ENCODE measurements at regions not wholly inside any gene's neighbourhood (a gene's known extent, or its start where the extent isn't known, plus 50 kb on each side); places are given as distances from the start of the nearest gene placed in this dataset.

- H3K27ac ChIP-seq = no peak overlapping the region
- H2AFZ ChIP-seq = no peak overlapping the region
- H3F3A ChIP-seq (ENCODE audit: insufficient read depth, low read depth) = no peaks in the 10 kb centered on the region
- CTCF ChIA-PET = no interaction called here
- no peak overlapping the region for H3K4me2 ChIP-seq
- H4K20me1 ChIP-seq (ENCODE audit: insufficient read depth) = no peaks in the 10 kb centered on the region
- peaks cover 3% of the 10 kb centered on the region; the same call in 1 of the 2 replicates for H3K9me3 ChIP-seq (ENCODE audit: insufficient read depth, low read depth)
- DNase-seq = no peak
- TF ChIP-seq EZH2 (IDR thresholded peaks at IDR 0.05; ENCODE audit: low read depth) = no peak
- TF ChIP-seq, protein P1, sequence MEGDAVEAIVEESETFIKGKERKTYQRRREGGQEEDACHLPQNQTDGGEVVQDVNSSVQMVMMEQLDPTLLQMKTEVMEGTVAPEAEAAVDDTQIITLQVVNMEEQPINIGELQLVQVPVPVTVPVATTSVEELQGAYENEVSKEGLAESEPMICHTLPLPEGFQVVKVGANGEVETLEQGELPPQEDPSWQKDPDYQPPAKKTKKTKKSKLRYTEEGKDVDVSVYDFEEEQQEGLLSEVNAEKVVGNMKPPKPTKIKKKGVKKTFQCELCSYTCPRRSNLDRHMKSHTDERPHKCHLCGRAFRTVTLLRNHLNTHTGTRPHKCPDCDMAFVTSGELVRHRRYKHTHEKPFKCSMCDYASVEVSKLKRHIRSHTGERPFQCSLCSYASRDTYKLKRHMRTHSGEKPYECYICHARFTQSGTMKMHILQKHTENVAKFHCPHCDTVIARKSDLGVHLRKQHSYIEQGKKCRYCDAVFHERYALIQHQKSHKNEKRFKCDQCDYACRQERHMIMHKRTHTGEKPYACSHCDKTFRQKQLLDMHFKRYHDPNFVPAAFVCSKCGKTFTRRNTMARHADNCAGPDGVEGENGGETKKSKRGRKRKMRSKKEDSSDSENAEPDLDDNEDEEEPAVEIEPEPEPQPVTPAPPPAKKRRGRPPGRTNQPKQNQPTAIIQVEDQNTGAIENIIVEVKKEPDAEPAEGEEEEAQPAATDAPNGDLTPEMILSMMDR (conservative IDR thresholded peaks at IDR 0.05) = no peak
- H3K79me2 ChIP-seq (ENCODE audit: low read depth) = no peaks in the 10 kb centered on the region
- intact Hi-C loops (cut with micrococcal nuclease; ENCODE audit: unreplicated experiment) = no loop called here
- no peaks in the 10 kb centered on the region for H3K9me2 ChIP-seq (ENCODE audit: insufficient read depth)
- no peak overlapping the region for H3K4me3 ChIP-seq
- no peaks in the 10 kb centered on the region for H3K27me3 ChIP-seq (ENCODE audit: insufficient read depth, low read depth)
- POLR2A ChIA-PET (ENCODE audit: unreplicated experiment) = no interaction called here
- H3K4me1 ChIP-seq (replicated peaks; ENCODE audit: insufficient read depth) = no peaks in the 10 kb centered on the region
- H3K36me3 ChIP-seq (ENCODE audit: low read depth) = no peaks in the 10 kb centered on the region
- BruUV-seq (replicated peaks) = no TSS peak
These were observed 786.8 kb downstream of the TSN start for GRCh38 chr2:122542236-122542635.

DNA sequence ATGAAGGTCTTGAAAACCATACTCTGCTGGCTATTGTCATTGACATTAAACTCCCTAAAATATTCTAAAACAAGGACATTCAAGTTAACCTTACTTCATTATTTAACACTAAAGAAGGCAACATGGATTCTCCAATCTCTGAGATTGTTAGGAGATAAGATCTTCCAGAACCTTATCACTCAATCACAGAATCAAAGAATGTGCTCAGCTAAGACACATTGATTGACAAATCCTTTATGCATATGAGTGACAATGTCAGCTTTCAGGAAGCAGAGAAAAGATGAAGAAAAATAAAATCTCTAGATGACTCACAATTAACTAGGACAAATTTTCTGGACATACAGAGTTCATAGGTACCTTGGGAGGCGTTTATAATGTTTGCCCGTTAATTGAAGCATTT lies 787.2 kb downstream of the TSN start:
- intact Hi-C loops (cut with micrococcal nuclease; ENCODE audit: unreplicated experiment) = no loop called here

GRCh38 chr2:122543815-122544214 lies 788.4 kb downstream of the TSN start:
- no TSS peak for BruUV-seq (replicated peaks)
- CTCF ChIA-PET = no interaction called here

More for the DNA sequence above, 787.2 kb downstream of the TSN start:
- H4K20me1 ChIP-seq (ENCODE audit: insufficient read depth) = no peaks in the 10 kb centered on the region
- no peaks in the 10 kb centered on the region for H3K36me3 ChIP-seq (ENCODE audit: low read depth)
- ChIA-PET CTCF (no interaction called here), POLR2A (ENCODE audit: unreplicated experiment) (no interaction called here)
- H3K9me2 ChIP-seq (ENCODE audit: insufficient read depth) = no peaks in the 10 kb centered on the region; the same call in 1 of the 2 replicates
- no peak overlapping the region for H3K27ac ChIP-seq
- H2AFZ ChIP-seq = no peak overlapping the region
- no peaks in the 10 kb centered on the region for H3F3A ChIP-seq (ENCODE audit: insufficient read depth, low read depth)
- no peak overlapping the region for H3K4me3 ChIP-seq
- no peaks in the 10 kb centered on the region for H3K79me2 ChIP-seq (ENCODE audit: low read depth)
- no peak for DNase-seq
- H3K4me2 ChIP-seq = no peak overlapping the region
- TF ChIP-seq, protein P1 (conservative IDR thresholded peaks at IDR 0.05) = no peak
- no peak for TF ChIP-seq EZH2 (IDR thresholded peaks at IDR 0.05; ENCODE audit: low read depth)
- H3K4me1 ChIP-seq (replicated peaks; ENCODE audit: insufficient read depth) = no peaks in the 10 kb centered on the region
- BruUV-seq (replicated peaks) = no TSS peak
- H3K9me3 ChIP-seq (ENCODE audit: insufficient read depth, low read depth) = peaks cover 3% of the 10 kb centered on the region; the same call in 1 of the 2 replicates
- no peaks in the 10 kb centered on the region for H3K27me3 ChIP-seq (ENCODE audit: insufficient read depth, low read depth)

More at GRCh38 chr2:122543815-122544214, 788.4 kb downstream of the TSN start:
- H3K27ac ChIP-seq = no peak overlapping the region
- H3K79me2 ChIP-seq (ENCODE audit: low read depth) = no peaks in the 10 kb centered on the region
- no peaks in the 10 kb centered on the region for H4K20me1 ChIP-seq (ENCODE audit: insufficient read depth)
- POLR2A ChIA-PET (ENCODE audit: unreplicated experiment) = no interaction called here
- H3K4me1 ChIP-seq (replicated peaks; ENCODE audit: insufficient read depth) = no peaks in the 10 kb centered on the region
- TF ChIP-seq, protein P1 (conservative IDR thresholded peaks at IDR 0.05) = no peak
- no peak for TF ChIP-seq EZH2 (IDR thresholded peaks at IDR 0.05; ENCODE audit: low read depth)
- H3K4me3 ChIP-seq = no peak overlapping the region
- H3K27me3 ChIP-seq (ENCODE audit: insufficient read depth, low read depth) = no peaks in the 10 kb centered on the region
- H3K9me3 ChIP-seq (ENCODE audit: insufficient read depth, low read depth) = peaks cover 3% of the 10 kb centered on the region; the same call in 1 of the 2 replicates
- intact Hi-C loops (cut with micrococcal nuclease; ENCODE audit: unreplicated experiment) = no loop called here
- H3F3A ChIP-seq (ENCODE audit: insufficient read depth, low read depth) = no peaks in the 10 kb centered on the region
- H2AFZ ChIP-seq = no peak overlapping the region
- no peak overlapping the region for H3K4me2 ChIP-seq
- no peaks in the 10 kb centered on the region for H3K36me3 ChIP-seq (ENCODE audit: low read depth)
- DNase-seq = no peak
- H3K9me2 ChIP-seq (ENCODE audit: insufficient read depth) = no peaks in the 10 kb centered on the region; the same call in 1 of the 2 replicates

All from PC-9 (cell line).